ENCODE measurements at regions not wholly inside any gene's neighbourhood (a gene's known extent, or its start where the extent isn't known, plus 50 kb on each side); places are given as distances from the start of the nearest gene placed in this dataset.
A peak's percentile ranks its signal among the peaks of the same experiment; 100 is the strongest.

DNA sequence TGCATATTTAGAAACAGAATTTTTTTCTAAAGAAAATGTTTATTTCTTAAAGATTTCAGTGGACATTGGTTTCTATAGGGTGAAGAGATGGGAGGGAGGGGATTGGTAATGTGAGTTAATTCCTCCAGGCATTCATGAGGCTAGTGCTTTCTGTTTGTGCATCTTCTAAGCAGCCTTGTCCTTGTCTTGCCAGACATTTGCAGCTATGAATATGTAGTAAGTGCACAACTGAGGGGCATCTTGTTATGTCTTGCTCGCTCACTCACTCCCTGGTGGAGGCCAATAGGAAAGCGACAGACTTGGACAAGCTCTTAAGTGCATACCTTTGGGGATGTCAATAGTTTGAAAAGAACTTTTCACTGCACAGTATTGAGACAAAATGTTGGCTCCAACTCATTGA is 92.5 kb upstream of the ATP10A start:
- TF ChIP-seq, protein P1, sequence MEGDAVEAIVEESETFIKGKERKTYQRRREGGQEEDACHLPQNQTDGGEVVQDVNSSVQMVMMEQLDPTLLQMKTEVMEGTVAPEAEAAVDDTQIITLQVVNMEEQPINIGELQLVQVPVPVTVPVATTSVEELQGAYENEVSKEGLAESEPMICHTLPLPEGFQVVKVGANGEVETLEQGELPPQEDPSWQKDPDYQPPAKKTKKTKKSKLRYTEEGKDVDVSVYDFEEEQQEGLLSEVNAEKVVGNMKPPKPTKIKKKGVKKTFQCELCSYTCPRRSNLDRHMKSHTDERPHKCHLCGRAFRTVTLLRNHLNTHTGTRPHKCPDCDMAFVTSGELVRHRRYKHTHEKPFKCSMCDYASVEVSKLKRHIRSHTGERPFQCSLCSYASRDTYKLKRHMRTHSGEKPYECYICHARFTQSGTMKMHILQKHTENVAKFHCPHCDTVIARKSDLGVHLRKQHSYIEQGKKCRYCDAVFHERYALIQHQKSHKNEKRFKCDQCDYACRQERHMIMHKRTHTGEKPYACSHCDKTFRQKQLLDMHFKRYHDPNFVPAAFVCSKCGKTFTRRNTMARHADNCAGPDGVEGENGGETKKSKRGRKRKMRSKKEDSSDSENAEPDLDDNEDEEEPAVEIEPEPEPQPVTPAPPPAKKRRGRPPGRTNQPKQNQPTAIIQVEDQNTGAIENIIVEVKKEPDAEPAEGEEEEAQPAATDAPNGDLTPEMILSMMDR (conservative IDR thresholded peaks at IDR 0.05): no peak
- Mint-ChIP-seq H3K27ac (ENCODE audit: unreplicated experiment) (no peak overlapping the region), H3K4me3 (no peak overlapping the region), H3K36me3 (ENCODE audit: low read depth) (no peaks in the 10 kb centered on the region), H3K9me3 (no peaks in the 10 kb centered on the region), H3K27me3 (ENCODE audit: low read depth) (no peaks in the 10 kb centered on the region), H3K4me1 (peaks cover 11% of the 10 kb centered on the region)
- DNase-seq (ENCODE audit: low read depth, low spot score): no peak

DNA sequence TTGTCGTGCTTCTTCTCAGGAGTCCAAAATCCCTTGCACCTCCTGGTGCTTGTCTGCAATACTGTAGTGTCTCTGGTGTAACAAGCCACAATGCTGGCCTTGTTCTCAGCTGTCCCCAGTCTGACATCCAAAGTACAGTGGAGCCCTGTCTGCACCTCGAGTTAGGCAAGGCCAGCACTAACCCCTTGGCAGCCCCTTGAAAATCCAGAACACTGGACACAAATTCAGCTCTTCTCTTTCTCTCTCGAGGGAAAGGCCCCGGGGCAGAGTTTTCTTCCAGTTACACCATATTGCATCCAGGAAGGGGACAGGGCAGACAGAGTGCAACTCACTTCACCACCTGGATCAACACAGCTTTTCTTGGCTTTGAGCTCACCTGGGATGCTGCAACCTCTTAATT is 91.3 kb upstream of the ATP10A start:
- no peaks in the 10 kb centered on the region for H3K36me3 Mint-ChIP-seq (ENCODE audit: low read depth)
- H3K9me3 Mint-ChIP-seq: no peaks in the 10 kb centered on the region
- H3K27me3 Mint-ChIP-seq (ENCODE audit: low read depth): no peaks in the 10 kb centered on the region
- no peak overlapping the region for H3K27ac Mint-ChIP-seq (ENCODE audit: unreplicated experiment)
- H3K4me1 Mint-ChIP-seq: peaks cover 11% of the 10 kb centered on the region
- TF ChIP-seq, protein P1 (conservative IDR thresholded peaks at IDR 0.05): no peak
- no peak overlapping the region for H3K4me3 Mint-ChIP-seq
- no peak for DNase-seq (ENCODE audit: low read depth, low spot score)

DNA sequence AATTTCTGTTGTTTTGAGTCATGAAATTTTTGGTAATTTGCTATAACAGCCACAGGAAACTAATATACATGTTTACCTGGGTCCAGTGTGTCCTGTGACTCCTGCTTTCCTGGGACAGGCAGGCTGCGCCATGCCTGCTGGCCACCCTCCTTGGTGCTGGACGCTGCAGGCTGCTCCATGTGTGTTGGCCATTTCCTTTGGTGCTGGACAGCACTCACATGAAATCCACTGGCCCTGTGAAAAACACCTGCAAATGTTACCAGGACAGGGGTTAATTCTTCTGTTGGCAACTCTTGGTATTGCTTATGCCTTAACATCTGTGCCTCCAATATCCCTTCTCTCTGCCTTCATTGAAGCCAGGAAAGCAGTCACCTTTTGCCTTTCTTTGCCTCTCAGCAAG is 86.9 kb upstream of the ATP10A start:
- Mint-ChIP-seq H3K27me3 (ENCODE audit: low read depth) (no peaks in the 10 kb centered on the region), H3K4me3 (no peak overlapping the region), H3K27ac (ENCODE audit: unreplicated experiment) (no peak overlapping the region), H3K36me3 (ENCODE audit: low read depth) (no peaks in the 10 kb centered on the region), H3K4me1 (peaks cover 24% of the 10 kb centered on the region), H3K9me3 (no peaks in the 10 kb centered on the region)
- DNase-seq (ENCODE audit: low read depth, low spot score): no peak
- TF ChIP-seq, protein P1 (conservative IDR thresholded peaks at IDR 0.05): no peak

DNA sequence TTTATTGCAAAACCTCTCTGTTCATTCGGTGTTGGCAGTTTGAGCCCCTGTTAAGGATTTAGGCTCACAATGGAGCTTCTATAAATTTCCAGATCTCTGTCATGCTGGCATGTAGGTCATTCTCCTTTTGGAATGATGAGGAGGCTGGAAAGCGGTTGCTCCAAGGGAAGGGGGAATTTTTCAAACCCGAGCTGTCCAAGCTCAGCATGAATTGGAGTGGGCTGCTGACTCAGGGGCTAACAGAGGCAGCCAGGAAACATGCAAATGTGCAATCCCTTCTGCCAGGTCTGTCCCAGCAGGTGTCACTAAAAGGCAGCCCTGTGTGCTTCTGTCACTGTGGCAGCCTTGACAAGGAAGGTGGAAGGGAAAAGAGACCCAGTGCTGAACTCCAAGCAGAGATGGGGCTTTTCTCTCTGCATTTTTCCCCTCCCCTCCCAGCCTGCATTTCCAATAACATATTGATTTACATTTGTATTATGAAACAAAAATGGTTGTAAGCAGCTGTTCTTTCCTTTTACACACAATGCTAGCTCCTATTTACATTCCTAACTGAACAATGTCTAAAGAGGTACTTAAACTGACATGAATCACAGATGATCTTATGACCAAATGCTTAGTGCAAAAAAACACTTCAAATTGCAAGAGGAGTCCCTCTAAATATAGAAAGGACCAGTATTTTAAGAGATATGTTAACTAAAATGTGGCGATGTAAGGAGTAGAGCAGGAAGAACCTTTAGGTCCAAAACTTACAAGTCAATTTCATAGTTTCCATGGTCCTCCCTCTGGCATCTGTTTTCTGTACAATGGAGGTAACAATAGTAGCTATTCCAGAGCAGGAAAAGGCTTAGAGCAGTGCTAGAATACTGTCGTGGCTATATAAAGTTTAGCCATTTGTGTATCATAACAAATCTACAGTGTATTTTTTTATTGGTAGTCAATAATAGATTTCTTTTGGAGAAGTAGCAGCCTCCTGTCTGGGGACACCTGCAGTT is 84.5 kb upstream of the ATP10A start:
- H3K4me3 Mint-ChIP-seq: no peak overlapping the region
- peaks cover 14% of the 10 kb centered on the region for H3K4me1 Mint-ChIP-seq
- no peaks in the 10 kb centered on the region for H3K9me3 Mint-ChIP-seq
- peak; percentile 4 for DNase-seq (ENCODE audit: low read depth, low spot score)
- no peaks in the 10 kb centered on the region for H3K27me3 Mint-ChIP-seq (ENCODE audit: low read depth)
- H3K36me3 Mint-ChIP-seq (ENCODE audit: low read depth): no peaks in the 10 kb centered on the region
- no peak overlapping the region for H3K27ac Mint-ChIP-seq (ENCODE audit: unreplicated experiment)
- TF ChIP-seq, protein P1 (conservative IDR thresholded peaks at IDR 0.05): peak; percentile 57

DNA sequence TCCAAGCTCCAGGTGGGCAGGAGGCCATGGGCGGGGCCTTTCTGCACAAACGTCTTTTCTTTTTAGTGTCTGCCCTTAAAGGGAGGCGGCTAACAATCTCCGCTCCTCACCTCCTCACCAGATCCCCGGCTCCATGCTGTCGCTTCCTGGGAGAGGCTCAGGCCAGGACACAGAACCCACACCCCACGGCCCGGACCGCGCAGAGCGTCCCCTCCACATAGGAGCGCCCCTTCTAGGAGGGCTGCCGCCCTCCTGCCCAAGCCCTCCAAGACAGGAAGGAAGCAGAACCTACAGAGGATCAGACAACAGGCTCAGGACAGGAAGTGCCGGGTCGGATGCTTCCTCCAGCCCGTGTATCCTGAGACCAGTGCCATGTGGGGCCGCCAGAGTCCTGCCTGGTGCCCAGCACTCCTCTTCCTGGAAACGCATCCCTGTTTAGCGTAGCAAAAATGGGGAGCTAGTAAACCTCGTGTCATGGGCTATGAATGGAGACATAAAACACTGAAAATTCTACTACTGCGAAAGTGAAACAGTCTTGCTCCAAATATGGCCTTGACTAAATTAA is 83.2 kb upstream of the ATP10A start:
- TF ChIP-seq, protein P1 (conservative IDR thresholded peaks at IDR 0.05): no peak
- Mint-ChIP-seq H3K36me3 (ENCODE audit: low read depth) (no peaks in the 10 kb centered on the region), H3K4me3 (no peak overlapping the region), H3K27ac (ENCODE audit: unreplicated experiment) (no peak overlapping the region), H3K4me1 (peaks cover 14% of the 10 kb centered on the region), H3K27me3 (ENCODE audit: low read depth) (no peaks in the 10 kb centered on the region), H3K9me3 (no peaks in the 10 kb centered on the region)
- DNase-seq (ENCODE audit: low read depth, low spot score): no peak
